Stimulated activated CD4-positive, alpha-beta T cell treated with anti-CD3 and anti-CD28 coated beads, Interleukin-15, amount 100 ng/mL, for 48 hours (primary cell): ENCODE measurements at regions not wholly inside any gene's neighbourhood (a gene's known extent, or its start where the extent isn't known, plus 50 kb on each side); places are given as distances from the start of the nearest gene placed in this dataset.

Experiments
- DNase-seq, 2 donors: peaks; one replicate each; pipeline ENCODE4 v3.0.0-alpha.2; 2020; ENCODE audit warnings: low read depth in 2 of 2

- no peak for DNase-seq
Measured at GRCh38 chr6:154561750-154562149, 51.3 kb upstream of the CNKSR3 start.

DNA sequence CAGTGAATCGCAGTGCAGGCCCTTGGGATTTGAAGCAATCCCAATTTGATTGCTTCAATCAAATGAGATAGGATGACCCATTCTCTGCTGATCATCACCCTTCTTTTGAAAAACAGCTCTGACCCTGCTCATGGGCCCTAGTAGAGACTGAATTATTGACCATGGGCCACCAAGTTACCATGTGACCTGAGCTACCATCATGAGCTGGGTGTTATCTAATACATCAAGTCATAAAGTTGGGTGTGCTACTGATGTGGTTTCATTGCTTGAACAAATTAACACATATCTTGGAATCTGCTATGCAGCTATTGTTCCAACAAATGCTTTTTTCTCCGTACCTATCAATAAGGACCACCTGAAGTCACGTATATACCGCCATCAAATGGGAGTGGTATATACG lies 54.8 kb upstream of the CNKSR3 start:
- DNase-seq: no peak

GRCh38 chr6:154566866-154567265 lies 56.4 kb upstream of the CNKSR3 start:
- no peak for DNase-seq

GRCh38 chr6:154567695-154568220 lies 57.3 kb upstream of the CNKSR3 start:
- DNase-seq: no peak

- no peak for DNase-seq
Measured at GRCh38 chr6:154569156-154569862, 58.8 kb upstream of the CNKSR3 start.

GRCh38 chr6:154570505-154570904 lies 60.0 kb upstream of the CNKSR3 start:
- no peak for DNase-seq

- DNase-seq: no peak
Measured at GRCh38 chr6:154572556-154572955, 62.1 kb upstream of the CNKSR3 start.

DNA sequence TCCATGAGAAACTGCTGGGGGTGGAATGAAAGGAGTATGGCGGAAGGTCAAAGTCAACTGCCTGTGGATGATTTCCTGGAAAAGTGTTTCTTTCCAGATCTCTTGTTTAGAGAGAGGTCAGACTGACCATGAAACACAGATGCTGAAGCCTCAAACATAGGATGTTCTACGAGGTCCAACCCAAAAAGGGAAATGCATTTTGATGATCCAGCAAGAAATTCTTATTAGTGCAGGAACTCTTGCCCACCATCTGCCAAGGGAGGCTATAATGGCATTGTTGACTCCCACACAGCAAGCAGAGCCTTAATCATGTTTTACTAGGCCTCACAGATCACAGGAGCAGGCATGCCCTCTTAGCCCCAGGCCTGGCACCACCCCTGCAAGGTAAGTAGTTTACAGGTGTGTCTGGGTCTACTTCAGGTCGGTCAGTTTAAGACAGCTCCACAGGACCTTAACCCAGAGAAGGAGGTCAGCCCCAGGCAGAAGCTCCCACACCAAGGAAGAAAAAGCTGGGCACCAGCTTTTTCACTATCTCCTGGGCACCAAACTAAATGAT lies 67.6 kb upstream of the CNKSR3 start:
- no peak for DNase-seq

GRCh38 chr6:154579046-154579445 lies 68.6 kb upstream of the CNKSR3 start:
- DNase-seq: no peak

DNA sequence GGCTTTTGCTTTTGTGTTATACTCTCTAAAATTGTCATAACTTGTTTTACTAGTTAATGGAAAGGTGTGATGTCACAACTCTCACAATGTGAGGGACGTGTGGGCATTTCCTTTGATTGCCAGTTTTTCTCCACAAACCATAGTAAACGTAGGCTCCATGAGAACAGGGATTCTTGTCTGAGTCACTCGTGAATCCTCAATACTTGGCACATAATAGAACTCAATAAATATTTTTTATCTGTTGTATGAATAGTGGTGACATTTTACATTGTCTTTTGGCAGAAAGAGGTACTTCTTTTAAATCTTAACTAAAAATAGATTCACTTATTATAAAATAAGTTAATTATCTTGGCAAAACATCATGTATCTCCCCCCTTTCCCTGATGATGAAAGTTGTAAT lies 69.0 kb upstream of the CNKSR3 start:
- DNase-seq: no peak

- no peak for DNase-seq
Measured at GRCh38 chr6:154580397-154581135, 70.1 kb upstream of the CNKSR3 start.

GRCh38 chr6:154582696-154583095 lies 72.2 kb upstream of the CNKSR3 start:
- no peak for DNase-seq

DNA sequence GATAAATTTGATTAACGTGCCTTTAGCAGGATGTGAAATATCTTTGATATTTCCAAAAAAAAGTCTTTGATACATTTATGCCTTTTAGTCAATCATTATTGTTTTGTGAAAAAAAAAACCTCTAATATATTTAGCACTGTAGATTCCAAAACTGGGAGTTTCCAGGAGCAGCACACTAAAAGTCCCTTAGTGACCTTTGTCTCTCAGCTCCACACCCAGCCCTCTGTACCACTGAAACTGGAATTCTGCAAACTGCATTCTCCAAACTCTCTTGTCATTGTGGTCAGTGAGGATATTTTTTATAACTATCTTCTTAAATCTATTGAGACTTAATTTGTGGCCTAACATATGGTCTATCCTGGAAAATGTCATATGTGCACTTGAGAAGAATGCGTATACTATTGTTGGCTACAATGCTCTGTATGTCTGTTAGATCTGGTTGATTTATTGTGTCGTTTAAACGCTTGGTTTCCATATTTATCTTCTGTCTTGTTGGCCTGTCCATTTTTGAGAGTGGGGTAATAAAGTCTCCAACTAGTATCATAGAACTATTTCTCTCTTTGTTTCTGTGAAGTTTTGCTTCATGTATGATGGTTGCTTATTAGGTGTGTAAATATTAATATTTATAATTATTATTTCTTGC lies 73.2 kb upstream of the CNKSR3 start:
- DNase-seq: no peak

DNA sequence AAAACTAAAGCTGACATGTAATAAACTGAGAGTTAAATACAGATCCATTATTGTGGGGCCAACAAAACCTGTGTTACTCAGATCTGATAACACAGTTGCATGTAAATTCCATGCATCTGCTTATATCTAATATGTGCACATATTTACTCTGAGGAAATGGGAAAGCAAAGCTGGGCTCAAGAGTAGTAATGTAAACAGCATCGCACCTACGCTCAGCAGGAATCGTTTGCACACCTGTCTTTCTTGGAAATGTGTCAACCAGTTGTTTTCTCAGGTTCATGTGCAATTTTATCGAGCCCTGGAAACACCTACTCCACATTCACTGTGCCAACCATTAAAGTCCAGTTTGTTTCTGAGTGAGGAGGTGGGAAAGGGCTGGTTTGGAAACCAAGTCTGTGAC lies 80.3 kb upstream of the CNKSR3 start:
- DNase-seq: no peak

- DNase-seq: no peak
Measured at GRCh38 chr6:154591234-154591633, 80.7 kb upstream of the CNKSR3 start.

DNA sequence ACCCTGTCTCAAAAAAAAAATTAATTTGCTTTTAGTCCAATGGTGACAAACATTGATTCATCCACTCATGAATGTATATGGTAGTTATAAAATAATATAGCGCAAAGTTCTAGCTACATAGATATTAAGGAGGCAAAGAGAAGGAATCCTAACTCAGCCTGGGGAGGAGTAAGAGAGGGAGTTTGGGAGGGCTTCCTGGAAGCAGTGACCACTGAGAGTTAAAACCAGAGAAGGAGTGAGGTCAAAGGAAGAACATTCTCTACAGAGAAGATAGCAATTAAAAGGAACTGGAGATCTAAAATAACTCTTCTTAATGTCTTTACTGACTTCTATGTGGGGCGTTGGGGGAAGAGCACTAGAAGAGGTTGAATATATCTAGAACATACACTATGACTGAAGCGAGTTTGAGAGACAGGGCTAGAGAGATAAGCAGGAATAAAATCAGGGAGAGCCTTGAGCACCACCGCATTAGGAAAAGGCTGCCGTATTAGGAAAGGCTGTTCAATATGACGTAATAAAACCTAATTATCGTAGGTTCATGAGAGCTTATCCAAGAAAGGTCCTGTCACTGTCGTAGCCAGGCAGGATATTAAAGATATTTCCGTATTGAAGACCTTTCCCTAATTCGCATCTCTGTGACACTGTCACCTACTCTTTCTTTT lies 81.8 kb upstream of the CNKSR3 start:
- no peak for DNase-seq

GRCh38 chr6:154593122-154593521 lies 82.6 kb upstream of the CNKSR3 start:
- no peak for DNase-seq

DNA sequence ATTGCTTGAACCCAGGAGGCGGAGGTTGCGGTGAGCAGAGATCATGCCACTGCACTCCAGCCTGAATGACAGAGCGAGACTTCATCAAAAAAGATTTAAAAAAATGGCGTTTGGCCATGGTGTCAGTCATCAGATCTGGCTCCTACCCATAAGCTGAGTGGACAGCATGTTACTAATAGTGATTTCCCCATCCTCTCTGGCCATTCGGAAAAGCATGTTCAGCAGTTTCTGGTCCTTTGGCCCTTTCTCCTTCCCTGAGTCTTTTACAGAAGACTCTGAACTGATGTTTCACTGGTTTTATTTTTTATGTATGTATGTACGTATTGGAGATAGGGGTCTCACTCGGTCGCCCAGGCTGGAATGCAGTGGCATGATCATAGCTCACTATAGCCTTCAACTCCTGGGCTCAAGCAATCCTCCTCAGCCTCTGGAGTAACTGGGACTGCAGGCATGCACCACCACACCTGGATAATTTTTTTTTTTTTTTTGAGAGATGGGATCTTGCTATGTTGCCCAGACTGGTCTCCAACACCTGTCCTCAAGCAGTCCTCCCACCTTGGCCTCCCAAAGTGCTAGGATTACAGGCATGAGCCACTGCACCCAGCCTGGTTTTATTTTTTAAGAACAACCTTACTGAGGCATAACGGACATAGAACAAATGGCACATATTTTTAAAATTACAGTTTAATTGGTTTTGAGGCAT lies 84.2 kb upstream of the CNKSR3 start:
- DNase-seq: no peak

DNA sequence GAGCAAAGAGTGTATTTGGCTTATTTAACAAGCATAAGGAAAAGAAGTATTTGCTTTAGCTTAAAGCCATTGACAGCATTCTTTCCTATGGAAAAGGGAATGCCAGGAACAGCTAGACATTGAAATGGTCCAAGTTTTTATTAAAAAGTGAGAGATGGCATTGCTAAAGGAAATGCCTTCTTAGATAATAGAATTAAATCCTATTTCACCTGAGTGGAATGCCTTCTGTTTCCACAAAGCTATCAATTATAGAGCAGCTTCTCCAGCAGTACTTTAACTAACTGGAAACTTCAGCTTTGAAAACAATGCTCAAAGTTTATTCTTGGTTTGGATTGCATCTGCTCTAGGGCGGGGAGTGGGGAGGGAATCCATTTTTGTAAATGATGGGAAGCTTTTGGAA lies 85.1 kb upstream of the CNKSR3 start:
- DNase-seq: no peak

- DNase-seq: no peak
Measured at GRCh38 chr6:154596009-154596408, 85.5 kb upstream of the CNKSR3 start.

- DNase-seq: no peak
Measured at GRCh38 chr6:154596701-154597100, 86.2 kb upstream of the CNKSR3 start.
